Neural cell (in vitro differentiated cells): ENCODE measurements at regions not wholly inside any gene's neighbourhood (a gene's known extent, or its start where the extent isn't known, plus 50 kb on each side); places are given as distances from the start of the nearest gene placed in this dataset.

Experiments used
- H2AFZ ChIP-seq: fragments of 200-600, 300-800 bp; sonication (generic), shearing (Covaris generic); 2 replicates; pipeline ENCODE4 v1.6.0; 2014; ENCODE audit warnings: low read depth, mild to moderate bottlenecking, antibody characterized with exemption, low read length, moderate library complexity
- H3F3A ChIP-seq: fragments of 200-600 bp; shearing (Covaris generic); 2 replicates; pipeline ENCODE4 v1.6.1; 2016; ENCODE audit warnings: mild to moderate bottlenecking, moderate library complexity, mixed read lengths, antibody characterized with exemption, low read length; ENCODE audit not compliant: insufficient read depth, poor library complexity, severe bottlenecking
- H3K27ac ChIP-seq: fragments of 200-600, 300-800 bp; sonication (generic), shearing (Covaris generic); 2 replicates; pipeline ENCODE4 v1.5.1; 2014; ENCODE audit warnings: mild to moderate bottlenecking, low read length, moderate library complexity
- H3K27me3 ChIP-seq: fragments of 300-800, 200-600 bp; sonication (generic), shearing (Covaris generic); 2 replicates; pipeline ENCODE4 v1.6.0; 2014; ENCODE audit warnings: mild to moderate bottlenecking, low read depth, low read length, moderate library complexity; ENCODE audit not compliant: insufficient read depth
- H3K36me3 ChIP-seq: fragments of 300-800, 200-600 bp; sonication (generic), shearing (Covaris generic); 2 replicates; pipeline ENCODE4 v1.5.1; 2014; ENCODE audit warnings: mild to moderate bottlenecking, antibody characterized with exemption, low read length, moderate library complexity; ENCODE audit not compliant: insufficient read depth
- H3K4me2 ChIP-seq: fragments of 300-800, 200-600 bp; sonication (generic), shearing (Covaris generic); 2 replicates; pipeline ENCODE4 v1.6.0; 2014; ENCODE audit warnings: mild to moderate bottlenecking, low read length
- H3K4me3 ChIP-seq: fragments of 300-800, 200-600 bp; sonication (generic), shearing (Covaris generic); 2 replicates; pipeline ENCODE4 v1.5.1; 2014; ENCODE audit warnings: mild to moderate bottlenecking, low read length, moderate library complexity
- H3K79me2 ChIP-seq: fragments of 200-600 bp; shearing (Covaris generic); replicated peaks from 2 replicates; pipeline ENCODE4 v1.6.0; 2014; ENCODE audit warnings: mild to moderate bottlenecking, low read length, moderate library complexity; ENCODE audit not compliant: insufficient read depth
- H3K9ac ChIP-seq: fragments of 300-800, 200-600 bp; sonication (generic), shearing (Covaris generic); 2 replicates; pipeline ENCODE4 v1.6.1; 2016; ENCODE audit warnings: mild to moderate bottlenecking, low read length, mixed read lengths
- H3K9me2 ChIP-seq: fragments of 200-600 bp; shearing (Covaris generic); 2 replicates; pipeline ENCODE4 v1.6.1; 2016; ENCODE audit warnings: mild to moderate bottlenecking, low read length, mixed read lengths; ENCODE audit not compliant: insufficient read depth
- H3K9me3 ChIP-seq: fragments of 200-600, 300-800 bp; sonication (generic), shearing (Covaris generic); 2 replicates; pipeline ENCODE4 v1.6.1; 2016; ENCODE audit warnings: mild to moderate bottlenecking, mixed run types, low read length, moderate library complexity, mixed read lengths
- H4K20me1 ChIP-seq: fragments of 200-600 bp; shearing (Covaris generic); 2 replicates; pipeline ENCODE4 v1.6.1; 2016; ENCODE audit warnings: mild to moderate bottlenecking, mixed run types; ENCODE audit not compliant: insufficient read depth
- EP300 ChIP-seq: fragments of 450-650 bp; conservative IDR thresholded peaks from 2 replicates; pipeline ENCODE4 v1.6.1; 2014; ENCODE audit warnings: antibody characterized with exemption, mild to moderate bottlenecking, moderate library complexity; ENCODE audit not compliant: poor library complexity, severe bottlenecking
- EZH2 ChIP-seq: fragments of 200-600, 300-800 bp; shearing (Covaris generic), sonication (generic); IDR thresholded peaks from 2 replicates; pipeline ENCODE4 v1.6.1; 2014; ENCODE audit warnings: antibody characterized with exemption, low read length, borderline replicate concordance, mild to moderate bottlenecking; ENCODE audit not compliant: insufficient read depth, poor library complexity, severe bottlenecking
- MXI1 ChIP-seq: fragments of 450-650 bp; conservative IDR thresholded peaks from 2 replicates; pipeline ENCODE4 v1.6.1; 2014; ENCODE audit warnings: antibody characterized with exemption, mild to moderate bottlenecking; ENCODE audit not compliant: poor library complexity, severe bottlenecking
- POLR2AphosphoS5 ChIP-seq: IDR thresholded peaks from 2 replicates; pipeline ENCODE4 v1.6.1; 2012
- RAD21 ChIP-seq: fragments of 450-650 bp; conservative IDR thresholded peaks from 2 replicates; pipeline ENCODE4 v1.6.1; 2014; ENCODE audit warnings: antibody characterized with exemption, mild to moderate bottlenecking, moderate library complexity
- SMC3 ChIP-seq: fragments of 450-650 bp; conservative IDR thresholded peaks from 2 replicates; pipeline ENCODE4 v1.6.1; 2014; ENCODE audit warnings: antibody characterized with exemption, mild to moderate bottlenecking, moderate library complexity; ENCODE audit not compliant: poor library complexity
- TAF1 ChIP-seq: IDR thresholded peaks from 2 replicates; pipeline ENCODE4 v1.6.1; 2012; ENCODE audit warnings: low read depth
- TF ChIP-seq, protein P1 (sequence below): IDR thresholded peaks from 2 replicates; pipeline ENCODE4 v1.6.1; 2012; ENCODE audit warnings: borderline replicate concordance
- TF ChIP-seq, protein P2 (sequence below): fragments of 450-650 bp; IDR thresholded peaks from 2 replicates; pipeline ENCODE4 v1.5.1; 2014; ENCODE audit warnings: antibody characterized with exemption, mild to moderate bottlenecking, moderate library complexity; ENCODE audit not compliant: poor library complexity, severe bottlenecking

DNA sequence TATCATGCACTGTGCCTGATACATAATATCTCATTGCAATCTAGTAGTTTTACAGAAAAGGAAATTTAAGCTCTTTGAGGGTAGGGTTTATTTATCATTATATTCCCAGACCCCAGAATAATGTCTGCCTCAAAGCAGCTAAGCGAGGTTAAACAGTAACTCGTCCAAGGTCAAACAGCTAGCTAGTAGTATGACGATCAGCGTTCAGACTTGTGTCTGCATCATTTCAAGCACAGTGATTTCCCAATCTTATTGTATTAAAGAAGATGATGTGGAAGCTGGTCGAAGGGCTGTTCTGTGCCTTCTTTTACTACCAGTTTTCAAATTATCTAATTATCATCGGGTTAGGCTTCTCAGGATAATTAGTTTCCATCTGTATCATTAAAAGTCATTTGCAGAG is 55.1 kb upstream of the NFIB start:
- no peaks in the 10 kb centered on the region for H4K20me1 ChIP-seq
- H3K4me3 ChIP-seq: no peak overlapping the region
- H3F3A ChIP-seq: no peaks in the 10 kb centered on the region
- no peaks in the 10 kb centered on the region for H3K36me3 ChIP-seq
- H3K4me2 ChIP-seq: no peak overlapping the region
- no peak overlapping the region for H3K27ac ChIP-seq
- no peak overlapping the region for H3K9ac ChIP-seq
- H3K27me3 ChIP-seq: no peaks in the 10 kb centered on the region
- no peak overlapping the region for H2AFZ ChIP-seq
- H3K79me2 ChIP-seq: no peaks in the 10 kb centered on the region
- no peaks in the 10 kb centered on the region for H3K9me2 ChIP-seq
- no peaks in the 10 kb centered on the region for H3K9me3 ChIP-seq
- no peak for TF ChIP-seq MXI1

DNA sequence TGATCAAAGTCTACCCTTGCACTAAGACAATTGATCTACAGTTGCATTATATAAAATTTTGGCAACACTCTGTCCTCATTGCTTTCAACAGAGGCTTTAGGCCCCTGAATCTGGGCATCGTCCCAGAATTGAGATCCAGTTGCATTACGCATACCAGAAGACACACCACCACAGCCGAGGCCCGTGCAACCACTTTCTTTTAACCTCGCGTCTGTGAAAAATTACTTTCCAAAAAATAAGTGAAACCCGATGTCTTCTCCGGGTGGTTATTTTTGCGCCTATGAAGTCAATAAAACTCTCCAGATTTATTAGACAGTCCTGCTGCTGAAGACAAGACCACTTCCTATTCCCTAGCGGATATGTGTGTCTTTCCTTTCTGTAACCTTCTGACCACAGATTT is 52.1 kb upstream of the NFIB start:
- no peak overlapping the region for H3K4me3 ChIP-seq
- no peaks in the 10 kb centered on the region for H3K9me2 ChIP-seq
- TF ChIP-seq SMC3: no peak
- TF ChIP-seq MXI1: no peak
- no peak for TF ChIP-seq POLR2AphosphoS5
- TF ChIP-seq EP300: no peak
- TF ChIP-seq, protein P1, sequence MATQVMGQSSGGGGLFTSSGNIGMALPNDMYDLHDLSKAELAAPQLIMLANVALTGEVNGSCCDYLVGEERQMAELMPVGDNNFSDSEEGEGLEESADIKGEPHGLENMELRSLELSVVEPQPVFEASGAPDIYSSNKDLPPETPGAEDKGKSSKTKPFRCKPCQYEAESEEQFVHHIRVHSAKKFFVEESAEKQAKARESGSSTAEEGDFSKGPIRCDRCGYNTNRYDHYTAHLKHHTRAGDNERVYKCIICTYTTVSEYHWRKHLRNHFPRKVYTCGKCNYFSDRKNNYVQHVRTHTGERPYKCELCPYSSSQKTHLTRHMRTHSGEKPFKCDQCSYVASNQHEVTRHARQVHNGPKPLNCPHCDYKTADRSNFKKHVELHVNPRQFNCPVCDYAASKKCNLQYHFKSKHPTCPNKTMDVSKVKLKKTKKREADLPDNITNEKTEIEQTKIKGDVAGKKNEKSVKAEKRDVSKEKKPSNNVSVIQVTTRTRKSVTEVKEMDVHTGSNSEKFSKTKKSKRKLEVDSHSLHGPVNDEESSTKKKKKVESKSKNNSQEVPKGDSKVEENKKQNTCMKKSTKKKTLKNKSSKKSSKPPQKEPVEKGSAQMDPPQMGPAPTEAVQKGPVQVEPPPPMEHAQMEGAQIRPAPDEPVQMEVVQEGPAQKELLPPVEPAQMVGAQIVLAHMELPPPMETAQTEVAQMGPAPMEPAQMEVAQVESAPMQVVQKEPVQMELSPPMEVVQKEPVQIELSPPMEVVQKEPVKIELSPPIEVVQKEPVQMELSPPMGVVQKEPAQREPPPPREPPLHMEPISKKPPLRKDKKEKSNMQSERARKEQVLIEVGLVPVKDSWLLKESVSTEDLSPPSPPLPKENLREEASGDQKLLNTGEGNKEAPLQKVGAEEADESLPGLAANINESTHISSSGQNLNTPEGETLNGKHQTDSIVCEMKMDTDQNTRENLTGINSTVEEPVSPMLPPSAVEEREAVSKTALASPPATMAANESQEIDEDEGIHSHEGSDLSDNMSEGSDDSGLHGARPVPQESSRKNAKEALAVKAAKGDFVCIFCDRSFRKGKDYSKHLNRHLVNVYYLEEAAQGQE: no peak
- TF ChIP-seq, protein P2, sequence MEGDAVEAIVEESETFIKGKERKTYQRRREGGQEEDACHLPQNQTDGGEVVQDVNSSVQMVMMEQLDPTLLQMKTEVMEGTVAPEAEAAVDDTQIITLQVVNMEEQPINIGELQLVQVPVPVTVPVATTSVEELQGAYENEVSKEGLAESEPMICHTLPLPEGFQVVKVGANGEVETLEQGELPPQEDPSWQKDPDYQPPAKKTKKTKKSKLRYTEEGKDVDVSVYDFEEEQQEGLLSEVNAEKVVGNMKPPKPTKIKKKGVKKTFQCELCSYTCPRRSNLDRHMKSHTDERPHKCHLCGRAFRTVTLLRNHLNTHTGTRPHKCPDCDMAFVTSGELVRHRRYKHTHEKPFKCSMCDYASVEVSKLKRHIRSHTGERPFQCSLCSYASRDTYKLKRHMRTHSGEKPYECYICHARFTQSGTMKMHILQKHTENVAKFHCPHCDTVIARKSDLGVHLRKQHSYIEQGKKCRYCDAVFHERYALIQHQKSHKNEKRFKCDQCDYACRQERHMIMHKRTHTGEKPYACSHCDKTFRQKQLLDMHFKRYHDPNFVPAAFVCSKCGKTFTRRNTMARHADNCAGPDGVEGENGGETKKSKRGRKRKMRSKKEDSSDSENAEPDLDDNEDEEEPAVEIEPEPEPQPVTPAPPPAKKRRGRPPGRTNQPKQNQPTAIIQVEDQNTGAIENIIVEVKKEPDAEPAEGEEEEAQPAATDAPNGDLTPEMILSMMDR: no peak
- TF ChIP-seq EZH2: no peak
- TF ChIP-seq TAF1: no peak
- TF ChIP-seq RAD21: no peak
- H2AFZ ChIP-seq: no peak overlapping the region
- no peaks in the 10 kb centered on the region for H3K27me3 ChIP-seq
- no peaks in the 10 kb centered on the region for H4K20me1 ChIP-seq
- no peaks in the 10 kb centered on the region for H3K36me3 ChIP-seq
- H3K4me2 ChIP-seq: no peak overlapping the region
- no peaks in the 10 kb centered on the region for H3F3A ChIP-seq
- no peak overlapping the region for H3K9ac ChIP-seq
- H3K79me2 ChIP-seq: no peaks in the 10 kb centered on the region
- H3K27ac ChIP-seq: no peak overlapping the region
- H3K9me3 ChIP-seq: no peaks in the 10 kb centered on the region

DNA sequence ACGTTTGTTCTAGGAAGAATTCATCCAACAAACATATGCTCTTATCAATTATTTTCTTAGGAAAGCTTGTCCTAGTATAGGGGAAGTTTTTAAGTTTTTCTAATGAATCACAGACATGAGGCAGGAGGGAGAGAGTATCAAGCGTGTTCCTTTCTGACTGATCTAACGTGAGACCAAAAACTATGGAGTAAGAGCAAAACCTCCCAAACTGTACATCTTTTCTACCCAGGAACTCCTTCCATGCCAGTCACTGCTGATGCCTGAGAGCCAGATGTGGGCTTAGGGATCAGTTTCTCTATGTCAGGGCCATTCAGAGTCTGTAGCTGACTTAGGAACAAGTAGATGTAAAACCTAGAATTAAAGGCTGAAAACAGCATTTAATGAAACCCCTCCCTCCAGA is 51.7 kb upstream of the NFIB start:
- no peaks in the 10 kb centered on the region for H3K9me2 ChIP-seq
- no peak overlapping the region for H3K27ac ChIP-seq
- H3K27me3 ChIP-seq: no peaks in the 10 kb centered on the region
- no peaks in the 10 kb centered on the region for H4K20me1 ChIP-seq
- H3K4me3 ChIP-seq: no peak overlapping the region
- H3F3A ChIP-seq: no peaks in the 10 kb centered on the region
- no peaks in the 10 kb centered on the region for H3K79me2 ChIP-seq
- H2AFZ ChIP-seq: no peak overlapping the region
- H3K9ac ChIP-seq: no peak overlapping the region
- no peaks in the 10 kb centered on the region for H3K9me3 ChIP-seq
- no peak overlapping the region for H3K4me2 ChIP-seq
- TF ChIP-seq RAD21 (no peak), SMC3 (no peak), POLR2AphosphoS5 (no peak), EZH2 (no peak), TAF1 (no peak), MXI1 (no peak), EP300 (no peak)
- TF ChIP-seq, protein P1: no peak
- TF ChIP-seq, protein P2: no peak
- no peaks in the 10 kb centered on the region for H3K36me3 ChIP-seq
